ENCODE measurements at regions not wholly inside any gene's neighbourhood (a gene's known extent, or its start where the extent isn't known, plus 50 kb on each side); places are given as distances from the start of the nearest gene placed in this dataset.
"Not testable (repeated sequence)": the region's sequence is repeated elsewhere in the genome, so short reads cannot be mapped to it uniquely, and the experiment has no call there.

DNA sequence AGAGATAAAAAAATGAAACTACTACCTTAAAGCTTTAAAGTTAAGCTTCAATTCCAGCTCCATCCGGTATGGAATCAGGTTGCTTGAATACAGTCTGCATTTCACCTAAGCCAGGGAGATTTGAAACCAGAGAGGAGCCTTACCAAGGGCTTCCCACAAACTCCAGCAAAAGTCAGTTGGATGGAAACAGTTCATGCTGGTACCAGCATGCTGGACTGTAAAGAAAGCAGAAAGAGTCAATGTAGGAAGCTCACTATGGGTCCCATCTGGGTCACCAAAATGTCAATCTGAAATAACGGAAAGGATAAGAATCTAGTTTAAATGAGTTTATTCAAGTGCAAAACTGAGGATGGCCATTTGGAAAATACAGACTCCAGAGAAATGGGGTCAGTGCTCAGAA lies 65.3 kb downstream of the CDO1 start:
- H3K9ac ChIP-seq (ENCODE audit: low read depth, low read length), result no peak overlapping the region
- H3K27me3 ChIP-seq (ENCODE audit: control insufficient read depth, insufficient read depth, low read length), result no peaks in the 10 kb centered on the region
- H3K4me1 ChIP-seq (ENCODE audit: control insufficient read depth, insufficient read depth, low read length), result peaks cover 6% of the 10 kb centered on the region
- H3K9me3 ChIP-seq (ENCODE audit: control insufficient read depth, insufficient read depth, low read length), result no peaks in the 10 kb centered on the region
- no peaks in the 10 kb centered on the region for H3K36me3 ChIP-seq (ENCODE audit: control insufficient read depth, insufficient read depth, low read length)
- no peak overlapping the region for H3K4me3 ChIP-seq (ENCODE audit: low read depth, low read length)

DNA sequence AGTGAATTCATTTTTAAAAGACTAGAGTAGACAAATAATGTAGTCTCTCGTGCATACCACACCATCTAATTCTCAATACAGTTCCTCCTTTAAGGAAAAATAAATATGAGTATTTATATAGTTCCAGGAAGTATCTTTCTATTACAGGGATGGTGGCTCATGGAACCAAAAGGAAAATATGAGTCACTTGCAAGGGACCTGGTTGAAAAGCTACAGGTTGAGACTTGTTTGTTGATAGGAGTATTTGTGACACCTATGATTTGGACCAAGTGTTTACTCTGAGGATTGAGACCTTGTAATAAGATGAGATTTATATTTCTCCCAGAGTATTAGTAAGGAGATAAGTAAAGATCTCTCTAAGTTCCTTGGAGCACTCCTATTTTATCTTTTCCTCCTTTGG lies 67.4 kb downstream of the CDO1 start:
- Histone ChIP-seq H3K4me1 (ENCODE audit: control insufficient read depth, insufficient read depth, low read length) (peaks cover 6% of the 10 kb centered on the region), H3K36me3 (ENCODE audit: control insufficient read depth, insufficient read depth, low read length) (no peaks in the 10 kb centered on the region), H3K27me3 (ENCODE audit: control insufficient read depth, insufficient read depth, low read length) (no peaks in the 10 kb centered on the region), H3K4me3 (ENCODE audit: low read depth, low read length) (no peak overlapping the region), H3K9me3 (ENCODE audit: control insufficient read depth, insufficient read depth, low read length) (no peaks in the 10 kb centered on the region), H3K9ac (ENCODE audit: low read depth, low read length) (no peak overlapping the region)

DNA sequence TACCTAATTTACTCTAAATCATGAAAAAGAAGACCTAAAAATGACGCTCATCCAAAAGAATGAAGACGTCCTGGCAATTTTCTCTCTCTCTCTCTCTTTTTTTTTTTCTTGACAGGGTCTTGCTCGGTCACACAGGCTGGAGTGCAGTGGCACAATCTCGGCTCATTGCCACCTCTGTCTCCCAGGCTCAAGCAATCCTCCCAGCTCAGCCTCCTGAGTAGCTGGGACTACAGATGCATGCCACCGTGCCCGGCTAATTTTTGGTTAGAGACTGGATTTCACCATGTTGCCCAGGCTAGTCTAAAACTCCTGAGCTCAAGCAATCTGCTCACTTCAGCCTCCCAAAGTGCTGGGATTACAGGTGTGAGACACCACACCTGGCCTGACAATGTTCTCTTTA lies 77.2 kb downstream of the CDO1 start:
- peaks cover 17% of the 10 kb centered on the region for H3K4me1 ChIP-seq (ENCODE audit: control insufficient read depth, insufficient read depth, low read length)
- not testable (repeated sequence) for H3K27me3 ChIP-seq (ENCODE audit: control insufficient read depth, insufficient read depth, low read length); H3K9ac ChIP-seq (ENCODE audit: low read depth, low read length); H3K4me3 ChIP-seq (ENCODE audit: low read depth, low read length); H3K9me3 ChIP-seq (ENCODE audit: control insufficient read depth, insufficient read depth, low read length); H3K36me3 ChIP-seq (ENCODE audit: control insufficient read depth, insufficient read depth, low read length)

DNA sequence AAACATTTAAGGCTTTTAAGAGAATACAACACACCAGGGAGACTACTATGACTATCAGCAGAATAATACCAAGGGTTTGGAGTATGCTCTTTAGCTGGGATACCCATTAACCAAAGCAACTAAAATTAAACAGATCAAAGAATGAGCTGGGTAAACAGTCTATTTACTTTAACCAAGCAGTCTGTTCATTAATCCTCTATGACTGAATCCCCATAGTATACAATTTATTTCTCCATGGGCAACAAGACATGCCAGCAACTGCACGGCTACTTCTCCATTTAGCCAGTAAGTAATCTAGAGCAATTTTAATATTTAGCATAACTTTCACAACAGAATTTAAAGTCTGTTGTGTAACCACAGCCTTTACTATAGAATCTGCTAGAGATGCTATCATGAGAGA lies 77.6 kb downstream of the CDO1 start:
- Histone ChIP-seq H3K27me3 (ENCODE audit: control insufficient read depth, insufficient read depth, low read length) (no peaks in the 10 kb centered on the region), H3K4me3 (ENCODE audit: low read depth, low read length) (no peak overlapping the region), H3K9ac (ENCODE audit: low read depth, low read length) (no peak overlapping the region), H3K36me3 (ENCODE audit: control insufficient read depth, insufficient read depth, low read length) (no peaks in the 10 kb centered on the region), H3K9me3 (ENCODE audit: control insufficient read depth, insufficient read depth, low read length) (no peaks in the 10 kb centered on the region), H3K4me1 (ENCODE audit: control insufficient read depth, insufficient read depth, low read length) (peaks cover 17% of the 10 kb centered on the region)

DNA sequence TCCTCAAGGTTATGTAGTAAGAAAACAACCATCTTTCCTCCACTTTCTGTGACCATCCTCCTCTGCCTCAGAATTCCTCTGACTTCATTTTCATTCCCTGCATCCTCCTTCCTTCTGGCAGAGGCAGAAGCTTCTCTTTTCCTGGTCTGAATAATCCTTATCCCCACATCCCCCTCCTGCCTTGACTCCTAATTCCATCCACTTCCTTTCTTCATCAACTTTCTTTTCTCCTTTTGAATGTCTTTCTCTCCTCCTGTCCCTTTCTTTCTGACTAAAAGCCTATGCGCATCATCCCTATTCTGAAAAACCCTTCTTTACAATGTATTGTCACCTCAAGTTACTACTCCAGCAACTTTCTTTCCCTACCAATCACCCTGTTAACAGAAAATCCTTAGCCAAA lies 79.0 kb downstream of the CDO1 start:
- Histone ChIP-seq H3K9me3 (ENCODE audit: control insufficient read depth, insufficient read depth, low read length) (no peaks in the 10 kb centered on the region), H3K36me3 (ENCODE audit: control insufficient read depth, insufficient read depth, low read length) (no peaks in the 10 kb centered on the region), H3K4me1 (ENCODE audit: control insufficient read depth, insufficient read depth, low read length) (peaks cover 19% of the 10 kb centered on the region), H3K27me3 (ENCODE audit: control insufficient read depth, insufficient read depth, low read length) (no peaks in the 10 kb centered on the region), H3K4me3 (ENCODE audit: low read depth, low read length) (no peak overlapping the region), H3K9ac (ENCODE audit: low read depth, low read length) (peak overlapping the region; percentile 28)

DNA sequence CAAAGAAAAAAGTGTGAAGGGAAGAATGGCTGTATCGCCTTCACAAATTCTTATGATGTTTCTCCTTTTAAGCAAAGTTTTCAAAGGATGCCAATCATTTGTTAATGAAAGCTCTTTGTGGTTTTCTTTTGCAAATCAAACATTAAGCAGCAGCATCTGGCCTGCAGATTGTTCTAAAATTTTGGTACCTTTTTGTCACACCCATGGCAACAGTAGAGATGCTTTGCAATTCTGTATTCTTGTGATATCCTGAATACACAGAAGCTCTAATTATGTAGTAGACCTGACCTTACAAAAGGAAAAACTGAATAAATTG lies 79.8 kb downstream of the CDO1 start:
- H3K4me3 ChIP-seq (ENCODE audit: low read depth, low read length), result no peak overlapping the region
- no peak overlapping the region for H3K9ac ChIP-seq (ENCODE audit: low read depth, low read length)
- no peaks in the 10 kb centered on the region for H3K27me3 ChIP-seq (ENCODE audit: control insufficient read depth, insufficient read depth, low read length)

DNA sequence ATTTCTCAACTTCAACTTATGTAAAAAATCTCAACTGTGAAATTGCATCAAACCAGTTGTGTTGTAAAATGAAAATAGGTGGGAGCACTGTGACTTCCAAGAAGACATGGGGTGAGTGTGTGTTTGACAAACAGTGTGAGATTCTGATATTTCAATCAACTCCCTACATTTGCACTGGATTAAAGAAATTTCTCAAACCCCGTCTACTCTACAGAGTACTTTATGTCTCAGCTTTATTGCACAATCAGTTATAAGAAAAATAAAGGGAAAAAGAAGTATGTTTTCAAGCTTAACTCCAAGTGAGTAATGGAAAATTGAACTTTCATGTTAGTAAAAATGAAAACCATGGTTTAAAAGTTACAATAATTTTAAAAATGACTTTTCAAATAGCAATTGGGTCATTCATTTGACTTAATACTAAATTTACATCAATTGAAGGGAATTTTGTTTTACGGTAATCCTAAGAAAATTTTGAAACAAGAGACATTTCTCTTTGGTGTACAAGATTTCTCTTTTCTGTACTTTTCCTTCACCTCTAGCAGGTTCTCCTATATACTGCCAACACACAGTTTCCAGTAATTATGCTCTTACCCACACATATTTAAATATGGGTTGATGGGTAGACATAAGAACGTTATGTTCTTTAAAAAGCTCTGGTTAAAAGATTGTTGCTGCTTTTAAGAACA lies 80.3 kb downstream of the CDO1 start:
- H3K9ac ChIP-seq (ENCODE audit: low read depth, low read length), result no peak overlapping the region
- H3K4me3 ChIP-seq (ENCODE audit: low read depth, low read length), result no peak overlapping the region
- H3K4me1 ChIP-seq (ENCODE audit: control insufficient read depth, insufficient read depth, low read length), result peaks cover 19% of the 10 kb centered on the region
- no peaks in the 10 kb centered on the region for H3K27me3 ChIP-seq (ENCODE audit: control insufficient read depth, insufficient read depth, low read length)
- no peaks in the 10 kb centered on the region for H3K36me3 ChIP-seq (ENCODE audit: control insufficient read depth, insufficient read depth, low read length)
- no peaks in the 10 kb centered on the region for H3K9me3 ChIP-seq (ENCODE audit: control insufficient read depth, insufficient read depth, low read length)

More for the DNA sequence above, 79.8 kb downstream of the CDO1 start:
- no peaks in the 10 kb centered on the region for H3K36me3 ChIP-seq (ENCODE audit: control insufficient read depth, insufficient read depth, low read length)
- H3K9me3 ChIP-seq (ENCODE audit: control insufficient read depth, insufficient read depth, low read length), result no peaks in the 10 kb centered on the region
- peaks cover 19% of the 10 kb centered on the region for H3K4me1 ChIP-seq (ENCODE audit: control insufficient read depth, insufficient read depth, low read length)

DNA sequence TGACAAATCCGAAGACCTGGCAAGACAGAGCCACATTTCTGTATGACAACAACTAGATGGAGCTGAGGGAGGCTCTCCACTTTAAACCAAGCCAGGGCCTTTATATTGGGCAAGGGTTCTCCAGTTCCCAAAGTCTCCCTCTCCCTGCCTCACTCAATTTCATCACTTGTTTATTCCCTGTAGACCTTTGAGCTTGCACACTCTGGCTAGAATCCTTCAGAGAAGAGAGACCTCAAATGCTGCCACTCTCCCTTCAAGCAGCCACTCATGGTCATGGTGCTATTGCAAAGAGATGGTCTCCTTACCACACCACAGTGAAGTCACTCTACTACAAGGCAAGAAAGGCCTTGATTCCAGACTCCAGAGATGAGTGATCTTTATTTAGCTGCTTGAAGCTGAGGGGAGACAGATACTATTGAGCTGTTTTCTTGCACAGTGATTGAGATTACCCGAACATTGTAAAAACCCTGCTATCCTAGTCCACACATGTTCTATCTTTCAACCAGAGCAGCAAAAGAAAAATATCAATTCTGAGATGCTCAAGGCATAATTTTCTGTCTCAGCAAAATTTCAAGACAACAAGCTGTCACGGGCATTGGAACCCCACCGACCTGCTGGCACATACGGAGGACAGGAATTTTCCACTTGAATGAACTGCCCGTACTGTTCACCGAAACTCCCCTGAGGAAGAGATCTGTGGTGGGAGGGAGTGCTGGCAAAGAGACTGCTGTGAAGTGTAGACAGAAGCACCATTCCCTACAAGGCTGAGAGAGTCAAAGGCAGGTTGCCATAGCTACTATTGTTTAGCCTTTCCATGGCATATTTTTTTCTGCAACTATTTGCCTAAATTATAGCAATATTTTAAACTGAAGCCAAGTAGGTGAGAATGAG lies 81.1 kb downstream of the CDO1 start:
- Histone ChIP-seq H3K9ac (ENCODE audit: low read depth, low read length) (no peak overlapping the region), H3K27me3 (ENCODE audit: control insufficient read depth, insufficient read depth, low read length) (no peaks in the 10 kb centered on the region), H3K36me3 (ENCODE audit: control insufficient read depth, insufficient read depth, low read length) (no peaks in the 10 kb centered on the region), H3K9me3 (ENCODE audit: control insufficient read depth, insufficient read depth, low read length) (no peaks in the 10 kb centered on the region), H3K4me1 (ENCODE audit: control insufficient read depth, insufficient read depth, low read length) (peaks cover 19% of the 10 kb centered on the region), H3K4me3 (ENCODE audit: low read depth, low read length) (no peak overlapping the region)

DNA sequence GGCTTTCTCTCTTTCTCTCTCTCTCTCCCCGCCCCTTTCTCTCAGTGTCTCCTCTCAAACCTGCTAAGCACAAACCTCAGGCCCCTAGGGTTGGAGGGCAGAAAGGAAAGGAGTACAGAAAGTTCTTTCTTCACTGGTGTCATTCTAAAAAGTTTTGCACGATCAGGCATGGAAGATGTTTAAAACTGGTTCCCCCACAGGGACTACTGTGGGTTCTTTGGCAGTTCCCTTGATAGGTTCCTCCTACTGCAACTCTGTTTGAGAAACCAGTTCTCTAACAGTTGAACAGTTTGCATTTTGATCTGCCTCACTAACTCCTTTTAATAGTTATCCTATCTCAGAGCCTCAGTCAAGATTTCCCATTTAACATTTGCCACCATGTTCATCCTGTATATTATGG lies 82.9 kb downstream of the CDO1 start:
- H3K9me3 ChIP-seq (ENCODE audit: control insufficient read depth, insufficient read depth, low read length), result no peaks in the 10 kb centered on the region
- peaks cover 19% of the 10 kb centered on the region for H3K4me1 ChIP-seq (ENCODE audit: control insufficient read depth, insufficient read depth, low read length)
- H3K36me3 ChIP-seq (ENCODE audit: control insufficient read depth, insufficient read depth, low read length), result no peaks in the 10 kb centered on the region
- no peak overlapping the region for H3K4me3 ChIP-seq (ENCODE audit: low read depth, low read length)
- no peaks in the 10 kb centered on the region for H3K27me3 ChIP-seq (ENCODE audit: control insufficient read depth, insufficient read depth, low read length)
- no peak overlapping the region for H3K9ac ChIP-seq (ENCODE audit: low read depth, low read length)

DNA sequence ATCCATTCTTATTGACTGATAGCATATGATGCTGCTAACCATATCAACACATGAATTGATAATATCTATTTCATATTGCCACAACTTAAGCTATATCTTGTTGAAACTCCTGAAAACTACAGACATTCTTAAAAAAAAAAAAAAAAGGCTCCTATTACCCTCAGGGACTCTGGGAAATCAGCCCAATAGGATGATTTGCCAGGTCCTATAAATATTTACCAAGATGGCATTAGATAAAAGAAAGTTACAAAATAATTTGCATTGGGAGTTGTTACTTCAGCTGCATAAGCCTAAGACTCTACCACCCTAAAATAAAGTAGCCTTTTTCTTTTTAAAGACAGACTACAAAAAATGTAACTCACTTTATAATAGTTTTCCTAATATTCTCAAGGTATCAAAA lies 84.4 kb downstream of the CDO1 start:
- no peak overlapping the region for H3K4me3 ChIP-seq (ENCODE audit: low read depth, low read length)
- H3K9me3 ChIP-seq (ENCODE audit: control insufficient read depth, insufficient read depth, low read length), result no peaks in the 10 kb centered on the region
- no peak overlapping the region for H3K9ac ChIP-seq (ENCODE audit: low read depth, low read length)
- H3K36me3 ChIP-seq (ENCODE audit: control insufficient read depth, insufficient read depth, low read length), result no peaks in the 10 kb centered on the region
- peaks cover 13% of the 10 kb centered on the region for H3K4me1 ChIP-seq (ENCODE audit: control insufficient read depth, insufficient read depth, low read length)
- H3K27me3 ChIP-seq (ENCODE audit: control insufficient read depth, insufficient read depth, low read length), result no peaks in the 10 kb centered on the region

DNA sequence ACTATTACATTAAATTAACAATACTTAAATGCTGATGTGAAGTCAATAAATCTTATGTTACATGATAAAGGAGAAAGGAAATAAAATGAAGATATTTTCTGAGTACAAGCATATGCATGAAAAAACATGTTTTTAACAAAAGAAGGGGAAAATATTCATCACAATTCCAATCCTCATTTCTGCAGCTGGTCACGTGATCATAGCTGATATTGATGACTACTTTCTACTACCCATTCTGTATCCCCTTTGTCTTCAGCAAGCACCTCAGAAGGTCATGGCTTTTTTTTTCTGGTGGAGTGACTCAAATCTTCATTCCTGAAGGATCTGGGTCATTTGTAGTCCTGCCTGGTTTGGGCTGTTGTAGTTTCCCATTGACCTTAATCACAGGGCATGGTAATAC lies 90.9 kb downstream of the CDO1 start:
- no peaks in the 10 kb centered on the region for H3K36me3 ChIP-seq (ENCODE audit: control insufficient read depth, insufficient read depth, low read length)
- H3K9ac ChIP-seq (ENCODE audit: low read depth, low read length), result no peak overlapping the region
- no peaks in the 10 kb centered on the region for H3K9me3 ChIP-seq (ENCODE audit: control insufficient read depth, insufficient read depth, low read length)
- H3K4me1 ChIP-seq (ENCODE audit: control insufficient read depth, insufficient read depth, low read length), result no peaks in the 10 kb centered on the region
- no peak overlapping the region for H3K4me3 ChIP-seq (ENCODE audit: low read depth, low read length)
- H3K27me3 ChIP-seq (ENCODE audit: control insufficient read depth, insufficient read depth, low read length), result no peaks in the 10 kb centered on the region

DNA sequence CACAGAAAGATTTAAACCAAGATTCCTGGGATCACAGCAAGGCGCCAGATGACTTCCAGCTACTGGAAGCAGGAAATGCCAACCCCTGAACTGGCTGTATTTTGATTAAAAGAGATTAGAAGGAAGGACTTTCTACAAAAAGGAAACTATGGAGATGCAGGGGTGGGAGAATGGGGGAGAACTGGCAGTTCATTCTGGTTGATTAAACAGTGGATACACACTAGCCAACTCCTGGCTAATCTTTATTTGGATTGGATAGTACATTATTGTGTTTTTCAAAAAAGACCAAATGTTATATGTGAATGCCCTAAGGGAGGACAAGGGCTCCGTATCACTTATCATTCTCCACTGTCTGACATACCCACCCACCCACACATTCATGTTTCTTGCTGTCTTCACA lies 93.2 kb downstream of the CDO1 start:
- H3K4me1 ChIP-seq (ENCODE audit: control insufficient read depth, insufficient read depth, low read length), result no peaks in the 10 kb centered on the region
- no peak overlapping the region for H3K4me3 ChIP-seq (ENCODE audit: low read depth, low read length)
- H3K27me3 ChIP-seq (ENCODE audit: control insufficient read depth, insufficient read depth, low read length), result no peaks in the 10 kb centered on the region
- no peak overlapping the region for H3K9ac ChIP-seq (ENCODE audit: low read depth, low read length)
- H3K9me3 ChIP-seq (ENCODE audit: control insufficient read depth, insufficient read depth, low read length), result no peaks in the 10 kb centered on the region
- no peaks in the 10 kb centered on the region for H3K36me3 ChIP-seq (ENCODE audit: control insufficient read depth, insufficient read depth, low read length)
